ENCODE measurements at regions not wholly inside any gene's neighbourhood (a gene's known extent, or its start where the extent isn't known, plus 50 kb on each side); places are given as distances from the start of the nearest gene placed in this dataset.

DNA sequence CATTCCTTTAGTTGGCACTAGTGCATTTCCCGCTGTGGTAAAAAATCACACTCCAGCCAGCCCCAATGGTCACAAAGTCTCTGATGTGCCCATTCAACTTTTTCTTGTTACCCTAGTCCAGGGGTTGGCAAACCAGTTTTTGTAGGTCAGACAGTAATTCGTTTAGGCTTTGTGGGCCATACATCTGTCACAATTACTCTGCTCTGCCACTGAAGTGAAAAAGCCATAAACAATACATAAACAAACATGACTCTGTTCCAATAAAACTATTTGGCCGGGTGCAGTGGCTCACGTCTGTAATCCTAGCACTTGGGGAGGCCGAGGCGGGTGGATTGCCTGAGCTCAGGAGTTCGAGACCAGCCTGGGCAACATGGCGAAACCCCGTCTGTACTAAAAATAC is 78.5 kb downstream of the POLR2M start:
- TF ChIP-seq EP300 (IDR thresholded peaks at IDR 0.05; ENCODE audit: borderline replicate concordance in 1 of 2, low read depth in 2 of 2, low read length in 2 of 2) (no peak), BCL11A (IDR thresholded peaks at IDR 0.05; ENCODE audit: low read depth in 2 of 2, low read length in 2 of 2) (no peak), POLR2A (IDR thresholded peaks at IDR 0.05; ENCODE audit: control extremely low read depth in 1 of 2, low read depth in 2 of 2, low read length in 2 of 2) (no peak)

All from H1 (cell line).